ENCODE measurements at regions not wholly inside any gene's neighbourhood (a gene's known extent, or its start where the extent isn't known, plus 50 kb on each side); places are given as distances from the start of the nearest gene placed in this dataset.

DNA sequence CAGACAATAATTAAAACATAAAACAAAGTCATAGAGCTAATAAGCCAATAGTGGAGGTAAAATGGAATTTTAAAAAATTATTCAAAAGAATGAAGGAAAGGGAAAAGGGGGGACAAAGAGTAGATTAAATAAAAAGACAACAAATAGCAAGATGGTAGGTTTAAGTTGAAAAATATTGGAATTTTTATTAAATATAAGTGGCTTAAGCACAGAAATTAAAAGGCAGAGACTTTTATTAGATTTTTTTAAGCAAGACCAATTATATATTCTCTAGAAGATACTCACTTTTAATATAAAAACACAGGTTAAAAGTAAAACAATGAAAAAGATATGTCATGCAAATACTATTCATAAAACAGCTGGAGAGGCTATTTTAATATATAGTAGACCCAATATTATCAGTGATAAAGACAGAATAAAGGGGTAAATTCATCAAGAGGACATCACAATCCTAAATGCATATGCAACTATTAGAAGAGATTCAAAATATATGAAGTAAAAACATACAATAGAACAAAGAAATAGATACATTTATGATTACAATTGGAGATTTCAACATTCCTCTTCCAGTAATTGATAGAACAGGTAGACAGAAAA lies 98.7 kb downstream of the CYP26B1 start:
- TF ChIP-seq, protein P1, sequence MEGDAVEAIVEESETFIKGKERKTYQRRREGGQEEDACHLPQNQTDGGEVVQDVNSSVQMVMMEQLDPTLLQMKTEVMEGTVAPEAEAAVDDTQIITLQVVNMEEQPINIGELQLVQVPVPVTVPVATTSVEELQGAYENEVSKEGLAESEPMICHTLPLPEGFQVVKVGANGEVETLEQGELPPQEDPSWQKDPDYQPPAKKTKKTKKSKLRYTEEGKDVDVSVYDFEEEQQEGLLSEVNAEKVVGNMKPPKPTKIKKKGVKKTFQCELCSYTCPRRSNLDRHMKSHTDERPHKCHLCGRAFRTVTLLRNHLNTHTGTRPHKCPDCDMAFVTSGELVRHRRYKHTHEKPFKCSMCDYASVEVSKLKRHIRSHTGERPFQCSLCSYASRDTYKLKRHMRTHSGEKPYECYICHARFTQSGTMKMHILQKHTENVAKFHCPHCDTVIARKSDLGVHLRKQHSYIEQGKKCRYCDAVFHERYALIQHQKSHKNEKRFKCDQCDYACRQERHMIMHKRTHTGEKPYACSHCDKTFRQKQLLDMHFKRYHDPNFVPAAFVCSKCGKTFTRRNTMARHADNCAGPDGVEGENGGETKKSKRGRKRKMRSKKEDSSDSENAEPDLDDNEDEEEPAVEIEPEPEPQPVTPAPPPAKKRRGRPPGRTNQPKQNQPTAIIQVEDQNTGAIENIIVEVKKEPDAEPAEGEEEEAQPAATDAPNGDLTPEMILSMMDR (IDR thresholded peaks at IDR 0.05): no peak
- TF ChIP-seq POLR2AphosphoS5 (IDR thresholded peaks at IDR 0.05; ENCODE audit: low read depth, low read length): no peak
- TF ChIP-seq, protein P2, sequence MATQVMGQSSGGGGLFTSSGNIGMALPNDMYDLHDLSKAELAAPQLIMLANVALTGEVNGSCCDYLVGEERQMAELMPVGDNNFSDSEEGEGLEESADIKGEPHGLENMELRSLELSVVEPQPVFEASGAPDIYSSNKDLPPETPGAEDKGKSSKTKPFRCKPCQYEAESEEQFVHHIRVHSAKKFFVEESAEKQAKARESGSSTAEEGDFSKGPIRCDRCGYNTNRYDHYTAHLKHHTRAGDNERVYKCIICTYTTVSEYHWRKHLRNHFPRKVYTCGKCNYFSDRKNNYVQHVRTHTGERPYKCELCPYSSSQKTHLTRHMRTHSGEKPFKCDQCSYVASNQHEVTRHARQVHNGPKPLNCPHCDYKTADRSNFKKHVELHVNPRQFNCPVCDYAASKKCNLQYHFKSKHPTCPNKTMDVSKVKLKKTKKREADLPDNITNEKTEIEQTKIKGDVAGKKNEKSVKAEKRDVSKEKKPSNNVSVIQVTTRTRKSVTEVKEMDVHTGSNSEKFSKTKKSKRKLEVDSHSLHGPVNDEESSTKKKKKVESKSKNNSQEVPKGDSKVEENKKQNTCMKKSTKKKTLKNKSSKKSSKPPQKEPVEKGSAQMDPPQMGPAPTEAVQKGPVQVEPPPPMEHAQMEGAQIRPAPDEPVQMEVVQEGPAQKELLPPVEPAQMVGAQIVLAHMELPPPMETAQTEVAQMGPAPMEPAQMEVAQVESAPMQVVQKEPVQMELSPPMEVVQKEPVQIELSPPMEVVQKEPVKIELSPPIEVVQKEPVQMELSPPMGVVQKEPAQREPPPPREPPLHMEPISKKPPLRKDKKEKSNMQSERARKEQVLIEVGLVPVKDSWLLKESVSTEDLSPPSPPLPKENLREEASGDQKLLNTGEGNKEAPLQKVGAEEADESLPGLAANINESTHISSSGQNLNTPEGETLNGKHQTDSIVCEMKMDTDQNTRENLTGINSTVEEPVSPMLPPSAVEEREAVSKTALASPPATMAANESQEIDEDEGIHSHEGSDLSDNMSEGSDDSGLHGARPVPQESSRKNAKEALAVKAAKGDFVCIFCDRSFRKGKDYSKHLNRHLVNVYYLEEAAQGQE (IDR thresholded peaks at IDR 0.05; ENCODE audit: insufficient read depth in 1 of 2, low read depth in 2 of 2, low read length in 1 of 2): no peak
- TF ChIP-seq SIN3A (IDR thresholded peaks at IDR 0.05; ENCODE audit: borderline replicate concordance, insufficient read depth, low read depth, low read length): no peak
